ENCODE measurements at regions not wholly inside any gene's neighbourhood (a gene's known extent, or its start where the extent isn't known, plus 50 kb on each side); places are given as distances from the start of the nearest gene placed in this dataset.

GRCh38 chr13:79723519-79724024, 242.6 kb downstream of the NDFIP2 start:
- DNase-seq (ENCODE audit: low read depth in 3 of 3), result no peak

GRCh38 chr13:79722885-79723445, 242.0 kb downstream of the NDFIP2 start:
- no peak for DNase-seq (ENCODE audit: low read depth in 3 of 3)

GRCh38 chr13:79716191-79716590, 235.2 kb downstream of the NDFIP2 start:
- DNase-seq (ENCODE audit: low read depth in 3 of 3), result no peak

GRCh38 chr13:79711631-79712030, 230.7 kb downstream of the NDFIP2 start:
- DNase-seq (ENCODE audit: low read depth in 3 of 3), result no peak

- no peak for DNase-seq (ENCODE audit: low read depth in 3 of 3)
Measured at GRCh38 chr13:79710376-79710775, 229.4 kb downstream of the NDFIP2 start.

GRCh38 chr13:79709471-79709870, 228.5 kb downstream of the NDFIP2 start:
- DNase-seq (ENCODE audit: low read depth in 3 of 3), result no peak

- no peak for DNase-seq (ENCODE audit: low read depth in 3 of 3)
Measured at GRCh38 chr13:79703772-79704171, 222.8 kb downstream of the NDFIP2 start.

GRCh38 chr13:79695754-79696153, 214.8 kb downstream of the NDFIP2 start:
- DNase-seq (ENCODE audit: low read depth in 3 of 3), result no peak

GRCh38 chr13:79692846-79693245, 211.9 kb downstream of the NDFIP2 start:
- no peak for DNase-seq (ENCODE audit: low read depth in 3 of 3)

GRCh38 chr13:79691826-79692225, 210.9 kb downstream of the NDFIP2 start:
- no peak for DNase-seq (ENCODE audit: low read depth in 3 of 3)

- DNase-seq (ENCODE audit: low read depth in 3 of 3), result no peak
Measured at GRCh38 chr13:79688741-79689140, 207.8 kb downstream of the NDFIP2 start.

GRCh38 chr13:79686441-79686840, 205.5 kb downstream of the NDFIP2 start:
- DNase-seq (ENCODE audit: low read depth in 3 of 3), result no peak

- DNase-seq (ENCODE audit: low read depth in 3 of 3), result no peak
Measured at GRCh38 chr13:79684371-79684770, 203.4 kb downstream of the NDFIP2 start.

GRCh38 chr13:79682164-79682563, 201.2 kb downstream of the NDFIP2 start:
- DNase-seq (ENCODE audit: low read depth in 3 of 3), result no peak

GRCh38 chr13:79681069-79681468, 200.1 kb downstream of the NDFIP2 start:
- DNase-seq (ENCODE audit: low read depth in 3 of 3), result no peak

GRCh38 chr13:79680485-79680884, 199.5 kb downstream of the NDFIP2 start:
- DNase-seq (ENCODE audit: low read depth in 3 of 3), result no peak

GRCh38 chr13:79679334-79679733, 198.4 kb downstream of the NDFIP2 start:
- no peak for DNase-seq (ENCODE audit: low read depth in 3 of 3)

GRCh38 chr13:79678100-79678499, 197.1 kb downstream of the NDFIP2 start:
- DNase-seq (ENCODE audit: low read depth in 3 of 3), result no peak

GRCh38 chr13:79675931-79676660, 195.1 kb downstream of the NDFIP2 start:
- no peak for DNase-seq (ENCODE audit: low read depth in 3 of 3)

GRCh38 chr13:79674765-79675515, 194.0 kb downstream of the NDFIP2 start:
- DNase-seq (ENCODE audit: low read depth in 3 of 3), result no peak

GRCh38 chr13:79673993-79674377, 193.0 kb downstream of the NDFIP2 start:
- DNase-seq (ENCODE audit: low read depth in 3 of 3), result no peak

GRCh38 chr13:79673310-79673992, 192.5 kb downstream of the NDFIP2 start:
- DNase-seq (ENCODE audit: low read depth in 3 of 3), result no peak
